Loucy (cell line): ENCODE measurements at regions not wholly inside any gene's neighbourhood (a gene's known extent, or its start where the extent isn't known, plus 50 kb on each side); places are given as distances from the start of the nearest gene placed in this dataset.

ENCODE experiments used
- EZH2phosphoT487 ChIP-seq: fragments of 200-600 bp; IDR thresholded peaks from 2 replicates; pipeline ENCODE4 v1.6.1; 2018; ENCODE audit warnings: antibody characterized with exemption, mild to moderate bottlenecking, moderate library complexity, borderline replicate concordance
- TF ChIP-seq, protein P1 (sequence below): fragments of 200-600 bp; sonication (generic); conservative IDR thresholded peaks from 2 replicates; pipeline ENCODE4 v1.5.1; 2014; ENCODE audit warnings: mild to moderate bottlenecking, antibody characterized with exemption, low read length

GRCh38 chr6:80404889-80405288 is 298.4 kb downstream of the BCKDHB start:
- TF ChIP-seq, protein P1, sequence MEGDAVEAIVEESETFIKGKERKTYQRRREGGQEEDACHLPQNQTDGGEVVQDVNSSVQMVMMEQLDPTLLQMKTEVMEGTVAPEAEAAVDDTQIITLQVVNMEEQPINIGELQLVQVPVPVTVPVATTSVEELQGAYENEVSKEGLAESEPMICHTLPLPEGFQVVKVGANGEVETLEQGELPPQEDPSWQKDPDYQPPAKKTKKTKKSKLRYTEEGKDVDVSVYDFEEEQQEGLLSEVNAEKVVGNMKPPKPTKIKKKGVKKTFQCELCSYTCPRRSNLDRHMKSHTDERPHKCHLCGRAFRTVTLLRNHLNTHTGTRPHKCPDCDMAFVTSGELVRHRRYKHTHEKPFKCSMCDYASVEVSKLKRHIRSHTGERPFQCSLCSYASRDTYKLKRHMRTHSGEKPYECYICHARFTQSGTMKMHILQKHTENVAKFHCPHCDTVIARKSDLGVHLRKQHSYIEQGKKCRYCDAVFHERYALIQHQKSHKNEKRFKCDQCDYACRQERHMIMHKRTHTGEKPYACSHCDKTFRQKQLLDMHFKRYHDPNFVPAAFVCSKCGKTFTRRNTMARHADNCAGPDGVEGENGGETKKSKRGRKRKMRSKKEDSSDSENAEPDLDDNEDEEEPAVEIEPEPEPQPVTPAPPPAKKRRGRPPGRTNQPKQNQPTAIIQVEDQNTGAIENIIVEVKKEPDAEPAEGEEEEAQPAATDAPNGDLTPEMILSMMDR, result no peak
- no peak for TF ChIP-seq EZH2phosphoT487
